HepG2 (cell line): ENCODE measurements at regions not wholly inside any gene's neighbourhood (a gene's known extent, or its start where the extent isn't known, plus 50 kb on each side); places are given as distances from the start of the nearest gene placed in this dataset.

Source experiments
- ATAC-seq: fragments of 200-7000 bp; cut with Tn5 transposase; 3 replicates; pipeline ENCODE4 v1.9.1; 2020; ENCODE audit warnings: mild to moderate bottlenecking, moderate library complexity
- BruUV-seq: library from RNA; stranded (reverse); fragments of 400-500 nt; replicated peaks from 2 replicates; lab custom pipeline; 2021; lab: Mats Ljungman, UMichigan
- CTCF ChIA-PET: fragments of 300-600 bp; formaldehyde crosslinking; extraction: SDS; loops from one replicate; lab custom pipeline; 2021; ENCODE audit warnings: low total read pairs, inconsistent platforms, low intra/inter-chr PET ratio; lab: Yijun Ruan, JAX
- POLR2A ChIA-PET: fragments of 350-600 bp; sonication (Branson Sonifier 250); formaldehyde crosslinking; loops from one replicate; lab custom pipeline; 2020; ENCODE audit warnings: antibody characterized with exemption, inconsistent platforms; lab: Yijun Ruan, JAX
- DNase-seq: peaks from one replicate; pipeline ENCODE4 v3.0.0-alpha.2; 2015; ENCODE audit warnings: low spot score
- FAIRE-seq: peaks from 3 replicates; lab custom pipeline; 2011; peaks lifted over from hg19 to GRCh38; lab: Jason Lieb, UNC
- H2AFZ ChIP-seq: one replicate; pipeline ENCODE4 v1.6.1; 2011; ENCODE audit warnings: low read length, inconsistent platforms
- H3K27ac ChIP-seq: fragments of 300-600 bp; 3 replicates; pipeline ENCODE4 v1.8.0; 2011; ENCODE audit warnings: mixed run types, mild to moderate bottlenecking, mixed read lengths, low read length, inconsistent platforms; ENCODE audit not compliant: insufficient read depth; ENCODE audit errors: extremely low read length
- H3K27me3 ChIP-seq, 2 experiments: fragments of 200-600 bp in 1 of 2; 2 replicates in 1 of 2; 3 replicates in 1 of 2; pipeline versions ENCODE4 v1.6.0 to v1.8.0; 2011; ENCODE audit warnings: low read length in 2 of 2, mild to moderate bottlenecking in 2 of 2, moderate library complexity in 2 of 2, inconsistent platforms in 1 of 2; ENCODE audit not compliant: insufficient read depth in 2 of 2, control insufficient read depth in 1 of 2
- H3K36me3 ChIP-seq, 2 experiments: fragments of 200-600 bp in 1 of 2; replicated peaks in 1 of 2; 2 replicates in 1 of 2; 3 replicates in 1 of 2; pipeline versions ENCODE4 v1.5.1 to v1.8.0; 2011; ENCODE audit warnings: low read length in 2 of 2, inconsistent platforms in 1 of 2; ENCODE audit not compliant: insufficient read depth in 2 of 2, control insufficient read depth in 1 of 2
- H3K4me1 ChIP-seq: 2 replicates; pipeline ENCODE4 v1.5.1; 2012; ENCODE audit warnings: low read length, inconsistent platforms; ENCODE audit not compliant: insufficient read depth
- H3K4me2 ChIP-seq: 2 replicates; pipeline ENCODE4 v1.6.0; 2011; ENCODE audit warnings: low read depth, low read length, inconsistent platforms
- H3K4me3 ChIP-seq, 3 experiments: fragments of 200-600 bp in 1 of 3; sonication (generic), shearing (Covaris generic) in 1 of 3; replicated peaks in 1 of 3; 2 replicates each; pipeline ENCODE4 v1.5.1; 2011 to 2016; ENCODE audit warnings: low read length in 3 of 3, inconsistent platforms in 2 of 3, low read depth in 2 of 3, mild to moderate bottlenecking in 2 of 3, control low read depth in 1 of 3, mixed read lengths in 1 of 3; ENCODE audit not compliant: insufficient read depth in 1 of 3
- H3K79me2 ChIP-seq: one replicate; pipeline ENCODE4 v1.6.1; 2011; ENCODE audit warnings: low read length, inconsistent platforms; ENCODE audit not compliant: insufficient read depth
- H3K9ac ChIP-seq: 2 replicates; pipeline ENCODE4 v1.6.0; 2011; ENCODE audit warnings: mild to moderate bottlenecking, low read depth, low read length, inconsistent platforms; ENCODE audit not compliant: insufficient read depth
- H3K9me3 ChIP-seq: 2 replicates; pipeline ENCODE4 v1.5.1; 2012; ENCODE audit warnings: mild to moderate bottlenecking, low read length
- H4K20me1 ChIP-seq: 2 replicates; pipeline ENCODE4 v1.6.0; 2011; ENCODE audit warnings: inconsistent platforms, mild to moderate bottlenecking, low read length, moderate library complexity; ENCODE audit not compliant: insufficient read depth
- CHCHD3 ChIP-seq: sonication (generic); formaldehyde crosslinking; IDR thresholded peaks from 2 replicates; pipeline ENCODE4 v1.8.0; 2022; ENCODE audit warnings: mild to moderate bottlenecking, missing genetic modification reagents, moderate library complexity
- ELF3 ChIP-seq: IDR thresholded peaks from 2 replicates; pipeline ENCODE4 v1.6.1; 2016; ENCODE audit warnings: missing genetic modification reagents, missing compliant biosample characterization
- MXD4 ChIP-seq: IDR thresholded peaks from 2 replicates; pipeline ENCODE4 v1.6.1; 2016; ENCODE audit warnings: mild to moderate bottlenecking, missing biosample characterization, missing genetic modification reagents
- RNF219 ChIP-seq: sonication (generic); formaldehyde crosslinking; IDR thresholded peaks from 2 replicates; pipeline ENCODE4 v1.5.0; 2020; ENCODE audit warnings: mild to moderate bottlenecking, missing genetic modification reagents
- ZFP37 ChIP-seq: sonication (generic); formaldehyde crosslinking; IDR thresholded peaks from 2 replicates; pipeline ENCODE4 v1.4.0; 2020; ENCODE audit warnings: missing genetic modification reagents, borderline replicate concordance
- WGBS: methylation state at CpG from one replicate; pipeline ENCODE4 v1.1.6; 2017; ENCODE audit warnings: low lambda C conversion rate; 5-methylcytosine and 5-hydroxymethylcytosine counted together
- in situ Hi-C: cut with HindIII; loops from 2 replicates; pipeline ENCODE4 v1.10.0; 2017; ENCODE audit warnings: low pct_unique_long_range_greater_than_20kb; ENCODE audit not compliant: extremely low pct_ligation_motif_present
- intact Hi-C: fragments of 100-400 bp; cut with micrococcal nuclease; formaldehyde crosslinking; loops from one replicate; pipeline ENCODE4 v1.10.0; 2022; ENCODE audit not compliant: unreplicated experiment

GRCh38 chr10:3401491-3401938 lies 228.9 kb upstream of the PITRM1 start:
- H3K36me3 ChIP-seq, result no peaks in the 10 kb centered on the region

GRCh38 chr10:3400348-3400747 lies 227.8 kb upstream of the PITRM1 start:
- no peak for FAIRE-seq
- Histone ChIP-seq H3K36me3 (no peaks in the 10 kb centered on the region), H3K9ac (no peak overlapping the region), H3K27me3 (peaks cover 10 to 43% of the 10 kb centered on the region in 2 experiments), H4K20me1 (no peaks in the 10 kb centered on the region), H3K4me3 (no peak overlapping the region), H3K4me1 (peaks cover 28% of the 10 kb centered on the region), H2AFZ (no peak overlapping the region), H3K4me2 (no peak overlapping the region)
- CTCF ChIA-PET, result no interaction called here
- in situ Hi-C loops (no loop called here), intact Hi-C loops (no loop called here)
- 54% methylated on average over 5 of the region's 5 CpGs for WGBS
- BruUV-seq, result no TSS peak
- no peak for ATAC-seq
- TF ChIP-seq MXD4 (CRISPR knock-in tag), result no peak
- TF ChIP-seq RNF219 (CRISPR knock-in tag), result no peak
- TF ChIP-seq ZFP37 (CRISPR knock-in tag), result no peak
- TF ChIP-seq, all 625 proteins: peak for 0
- POLR2A ChIA-PET, result no interaction called here
- H3K9me3 ChIP-seq, result no peaks in the 10 kb centered on the region
- H3K79me2 ChIP-seq, result no peaks in the 10 kb centered on the region
- H3K27ac ChIP-seq, result no peak overlapping the region
- DNase-seq, result no peak

More at GRCh38 chr10:3401491-3401938, 228.9 kb upstream of the PITRM1 start:
- Histone ChIP-seq H3K9me3 (no peaks in the 10 kb centered on the region), H3K4me3 (no peak overlapping the region), H3K27ac (no peak overlapping the region), H3K4me1 (peaks cover 28% of the 10 kb centered on the region), H4K20me1 (no peaks in the 10 kb centered on the region), H3K27me3 (peaks cover 7 to 38% of the 10 kb centered on the region in 2 experiments), H3K79me2 (no peaks in the 10 kb centered on the region), H2AFZ (no peak overlapping the region), H3K4me2 (no peak overlapping the region), H3K9ac (no peak overlapping the region)
- ATAC-seq (no peak), FAIRE-seq (no peak), DNase-seq (no peak)
- intact Hi-C loops (no loop called here), in situ Hi-C loops (no loop called here)
- 40% methylated on average over 4 of the region's 6 CpGs for WGBS
- POLR2A ChIA-PET, result no interaction called here
- CTCF ChIA-PET, result no interaction called here
- no peak for TF ChIP-seq ELF3 (CRISPR knock-in tag)
- TF ChIP-seq CHCHD3 (CRISPR knock-in tag), result no peak
- no TSS peak for BruUV-seq
